ENCODE measurements at regions not wholly inside any gene's neighbourhood (a gene's known extent, or its start where the extent isn't known, plus 50 kb on each side); places are given as distances from the start of the nearest gene placed in this dataset.

DNA sequence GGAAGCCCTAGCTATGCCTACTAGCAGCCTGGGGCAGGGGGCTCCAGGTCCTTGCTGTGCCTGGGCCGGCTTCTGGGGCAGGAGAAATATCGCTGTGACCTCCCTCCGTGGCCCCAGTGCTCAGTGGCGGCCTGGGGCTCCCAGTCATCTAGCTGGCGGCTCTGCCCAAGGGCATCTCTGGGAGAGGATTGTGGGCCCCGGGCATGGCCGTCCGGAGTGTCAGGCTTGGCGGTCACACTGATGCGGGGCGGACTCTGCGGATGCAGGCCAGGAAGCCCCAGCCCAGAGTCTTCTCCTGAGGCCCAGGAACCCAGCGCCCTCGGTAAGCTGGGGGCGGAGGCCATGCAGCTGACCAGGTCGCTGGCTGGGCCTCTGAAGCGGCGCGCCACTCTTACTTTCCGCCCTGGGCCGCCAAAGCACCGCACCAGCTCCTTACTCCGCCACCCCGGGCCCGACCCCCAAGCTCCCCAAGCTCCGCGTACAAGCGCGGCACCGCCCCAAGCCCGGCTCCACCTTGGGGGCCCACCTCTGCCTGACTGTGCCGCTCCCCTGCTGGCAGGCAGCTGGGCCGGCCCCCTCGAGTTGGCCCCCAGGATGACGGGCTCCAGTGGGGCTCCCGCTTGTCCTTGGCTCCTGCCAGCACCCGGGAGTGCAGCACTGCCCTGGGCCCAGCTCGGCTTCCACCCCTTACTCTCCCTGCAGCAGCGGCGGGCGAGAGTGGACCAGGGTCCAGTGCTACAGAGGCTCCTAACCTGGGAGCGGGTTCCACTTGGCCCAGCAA is 720.0 kb downstream of the PCDH18 start:
- no peak for DNase-seq

DNA sequence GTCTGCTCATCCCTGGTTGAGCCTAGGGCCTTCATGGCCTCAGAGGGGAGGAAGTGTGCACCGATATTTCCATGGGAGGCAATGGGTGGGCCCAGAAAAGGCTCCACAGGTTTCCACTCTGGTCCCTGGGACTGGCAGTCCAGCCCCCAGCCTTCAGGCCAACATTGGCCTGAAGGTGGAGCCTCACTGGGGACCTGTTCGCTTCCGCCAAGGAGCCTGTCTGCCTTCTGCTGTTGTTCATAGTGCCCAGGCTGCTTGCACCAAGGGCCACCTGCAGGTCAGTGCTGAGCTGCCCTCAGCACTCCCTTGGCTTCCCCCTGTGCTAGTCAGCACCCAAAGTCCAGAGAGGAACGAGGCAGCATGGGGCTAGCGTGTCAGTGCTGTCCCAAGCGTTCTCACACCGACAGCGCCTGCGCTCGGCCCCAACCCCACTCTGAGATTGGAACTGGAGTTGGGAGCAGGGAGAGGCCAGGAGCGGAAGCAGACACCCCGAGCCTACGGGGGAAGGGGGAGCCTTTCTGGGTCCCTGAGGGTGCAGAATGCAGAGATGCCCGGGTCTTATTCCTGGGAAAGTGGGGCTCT is 720.7 kb downstream of the PCDH18 start:
- DNase-seq = no peak

DNA sequence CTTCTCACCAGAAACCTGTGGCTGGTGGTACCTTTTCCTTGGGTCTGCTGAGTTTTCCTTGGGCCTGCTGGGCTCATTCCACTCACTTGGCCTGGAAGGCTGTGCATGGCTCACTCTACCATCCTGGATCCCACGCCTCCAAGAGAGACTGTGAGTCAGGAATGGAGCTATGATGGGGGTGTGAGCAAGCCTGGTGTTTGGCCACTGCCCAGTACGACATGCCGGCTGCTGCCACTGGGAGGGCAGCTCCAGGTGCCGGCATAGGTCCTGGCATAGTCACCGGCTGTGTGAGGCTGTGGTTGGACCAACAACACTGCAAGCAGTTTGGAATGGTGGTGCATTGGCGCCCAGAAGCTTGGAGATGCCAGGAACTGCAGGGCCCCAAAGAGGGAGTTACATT is 721.7 kb downstream of the PCDH18 start:
- no peak for DNase-seq

DNA sequence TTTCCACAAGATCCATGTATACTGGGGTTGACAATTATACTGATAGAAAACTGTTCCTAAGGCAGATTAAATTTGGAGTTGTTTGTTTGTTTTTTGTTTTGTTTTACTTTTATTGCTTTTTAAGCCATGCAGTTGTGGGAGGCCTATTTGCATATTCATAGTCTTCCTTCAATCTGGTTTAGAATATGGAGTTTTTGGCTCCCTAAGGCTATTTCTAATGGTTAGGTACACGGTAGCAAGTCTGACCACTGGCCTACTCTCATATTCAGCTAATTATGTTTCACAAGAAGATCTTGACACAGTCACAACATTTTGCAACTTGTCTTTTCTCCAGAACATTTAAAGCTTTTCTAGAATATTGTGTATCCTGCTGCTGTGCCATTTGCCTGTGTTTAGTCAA is 725.5 kb downstream of the PCDH18 start:
- no peak for DNase-seq

DNA sequence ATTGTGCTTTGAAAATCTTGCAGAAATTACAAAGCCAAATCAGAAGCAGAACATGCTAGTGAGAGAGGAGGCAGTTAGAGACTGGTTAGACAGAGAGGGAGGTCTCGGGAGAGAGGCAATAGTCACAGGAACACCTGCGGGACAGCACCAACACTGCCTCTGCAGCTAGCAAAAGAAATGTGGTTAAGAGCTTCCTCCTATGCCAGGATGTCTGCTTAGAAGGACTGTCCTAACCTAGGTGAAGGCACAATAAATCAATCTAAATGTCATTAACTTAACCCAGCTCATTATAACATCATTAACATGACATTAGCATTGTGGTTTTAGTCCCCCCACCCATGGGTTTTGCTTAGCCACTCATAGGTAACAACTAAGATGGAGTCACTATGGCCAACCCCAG is 726.7 kb downstream of the PCDH18 start:
- no peak for DNase-seq

- DNase-seq = no peak
Measured at GRCh38 chr4:136803433-136803832, 728.9 kb downstream of the PCDH18 start.

GRCh38 chr4:136800248-136800647 is 732.0 kb downstream of the PCDH18 start:
- DNase-seq = no peak

- DNase-seq = no peak
Measured at GRCh38 chr4:136796953-136797352, 735.3 kb downstream of the PCDH18 start.

DNA sequence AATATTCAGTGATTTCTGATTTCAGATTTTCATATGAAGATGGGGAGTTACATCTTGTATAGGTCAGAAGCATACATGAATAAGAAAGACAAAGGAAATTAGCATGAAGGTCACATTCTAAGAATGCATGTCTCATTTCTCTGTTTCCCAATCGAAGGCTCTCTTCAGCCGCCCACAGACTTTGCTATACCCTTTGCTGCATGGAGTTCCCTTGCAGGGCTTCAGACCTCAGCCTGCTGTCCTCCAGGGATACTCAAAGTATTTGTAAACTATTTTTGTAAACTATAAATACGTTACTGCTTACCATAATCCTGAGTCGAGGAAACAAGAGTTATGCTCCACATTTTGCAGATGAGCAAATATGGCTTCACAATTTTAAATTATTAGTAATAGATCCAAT is 738.4 kb downstream of the PCDH18 start:
- DNase-seq = no peak

GRCh38 chr4:136784326-136784725 is 748.0 kb downstream of the PCDH18 start:
- DNase-seq = no peak

DNA sequence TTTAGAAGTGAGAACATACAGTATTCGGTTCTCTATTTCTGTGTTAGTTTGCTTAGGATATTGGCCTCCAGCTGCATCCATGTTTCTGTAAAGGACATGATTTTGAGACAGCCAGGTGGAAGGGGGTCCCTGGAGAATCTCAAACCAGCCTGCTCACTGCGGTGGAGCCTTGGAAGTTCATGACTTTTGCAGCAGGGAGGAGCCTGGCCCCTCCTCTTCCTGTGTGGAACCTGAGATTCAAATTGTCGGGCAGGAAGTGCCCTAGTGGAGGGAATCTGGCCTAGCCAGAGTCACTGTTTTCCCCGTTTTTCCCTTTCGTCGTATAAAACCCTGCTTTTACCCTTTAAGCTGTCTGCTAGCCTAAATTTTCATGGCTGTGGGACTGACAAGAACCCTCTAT is 762.6 kb downstream of the PCDH18 start:
- no peak for DNase-seq

- DNase-seq = no peak
Measured at GRCh38 chr4:136768925-136769275, 763.4 kb downstream of the PCDH18 start.

DNA sequence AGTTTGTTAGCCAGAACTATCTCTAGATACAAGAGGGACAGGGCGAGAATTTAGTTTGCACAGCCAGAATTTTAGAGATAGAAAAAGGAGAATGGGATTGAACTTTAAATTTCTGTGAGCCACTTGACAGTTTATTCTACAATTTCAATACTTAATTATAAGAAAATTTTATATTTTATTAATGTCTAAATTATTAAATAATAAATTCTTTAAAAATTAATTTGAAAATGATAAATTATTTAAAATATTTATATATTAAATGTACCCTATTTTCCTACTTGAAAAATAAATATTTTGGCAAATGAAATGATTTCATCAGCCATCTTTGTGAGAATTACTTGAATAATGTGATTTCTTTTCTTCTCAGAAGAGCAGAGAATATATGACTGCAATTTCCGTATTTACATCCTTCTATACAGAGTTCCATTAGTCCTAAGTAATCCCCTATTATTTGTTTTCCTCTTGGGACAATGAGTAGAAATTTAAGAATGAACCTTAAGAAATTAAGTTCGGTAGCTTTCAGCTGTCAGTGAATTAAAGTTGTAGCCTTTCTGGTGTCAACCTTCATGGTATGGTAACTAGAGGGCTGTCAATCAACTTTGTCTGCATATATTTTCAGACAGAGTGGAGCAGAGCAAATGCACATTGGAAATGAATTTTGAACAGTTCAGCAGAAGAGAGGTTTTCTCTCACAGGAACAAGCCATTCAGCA is 763.9 kb downstream of the PCDH18 start:
- no peak for DNase-seq

DNA sequence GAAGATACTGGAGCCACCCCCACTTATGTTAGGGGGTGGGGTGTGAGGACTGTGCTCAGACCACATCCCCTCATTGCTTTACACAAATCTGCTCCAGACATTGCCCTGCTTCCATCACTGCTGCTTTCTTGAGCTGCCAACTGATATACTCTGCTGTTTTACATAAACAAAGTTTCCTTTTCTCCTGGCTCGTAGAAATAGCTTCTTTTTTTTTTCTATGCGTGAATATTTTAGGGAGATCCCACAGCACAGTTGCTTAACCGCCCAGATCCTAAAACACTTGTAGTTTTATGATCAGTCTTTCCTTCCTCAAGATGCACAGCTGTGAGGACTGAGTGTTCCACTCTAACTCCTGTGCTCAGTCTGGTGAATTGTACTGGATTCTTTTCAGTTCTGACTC is 768.4 kb downstream of the PCDH18 start:
- DNase-seq = no peak

DNA sequence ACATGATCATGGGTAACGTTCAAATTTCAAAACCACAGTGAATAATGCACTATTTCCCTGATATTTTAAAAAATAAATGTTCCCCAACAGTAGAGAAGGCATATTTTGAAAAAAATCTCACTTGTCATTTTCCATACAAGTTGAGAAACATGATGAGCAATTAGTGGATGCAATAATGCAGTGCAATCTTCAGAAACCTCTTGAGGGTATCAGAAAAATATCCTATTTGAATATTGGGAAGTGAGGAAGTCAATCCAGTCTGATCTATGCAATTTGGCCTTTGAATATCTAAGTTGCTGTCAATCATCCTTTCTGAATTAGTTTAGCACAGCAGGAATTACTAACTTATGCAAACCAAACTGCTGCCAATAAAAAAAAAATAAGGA is 776.8 kb downstream of the PCDH18 start:
- no peak for DNase-seq

DNA sequence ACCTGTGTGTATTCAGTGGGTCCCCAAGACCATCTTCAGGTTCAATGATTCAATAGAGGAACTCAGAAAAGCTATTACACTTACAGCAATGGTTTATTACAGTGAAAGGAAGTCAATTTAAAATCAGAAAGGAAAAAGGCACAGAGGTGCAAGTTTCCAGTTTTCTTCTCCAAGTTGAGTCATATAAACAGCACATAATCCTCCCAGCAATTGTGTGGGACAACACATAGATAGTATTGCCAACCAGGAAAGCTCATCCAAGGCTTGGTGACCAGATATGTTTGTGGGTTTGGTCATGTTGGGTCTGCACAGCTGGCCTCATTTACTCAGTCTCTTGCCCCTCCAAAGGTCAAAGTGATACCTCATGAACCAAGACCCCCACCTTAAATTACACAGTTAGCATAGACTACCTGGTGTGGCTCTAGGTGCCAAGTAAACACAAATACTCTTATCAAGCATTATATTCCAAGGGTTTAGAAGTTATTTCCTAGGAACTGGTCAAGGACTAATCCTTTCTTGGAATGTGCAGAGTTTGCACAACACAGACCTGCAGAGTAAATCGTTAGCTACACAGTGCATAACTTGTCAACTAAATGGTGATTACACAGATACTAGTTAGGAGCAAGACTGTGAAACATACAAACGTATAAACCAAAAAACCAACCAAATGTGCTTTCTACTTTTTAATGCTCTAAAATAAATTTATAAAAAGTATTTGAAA is 777.3 kb downstream of the PCDH18 start:
- DNase-seq = no peak

DNA sequence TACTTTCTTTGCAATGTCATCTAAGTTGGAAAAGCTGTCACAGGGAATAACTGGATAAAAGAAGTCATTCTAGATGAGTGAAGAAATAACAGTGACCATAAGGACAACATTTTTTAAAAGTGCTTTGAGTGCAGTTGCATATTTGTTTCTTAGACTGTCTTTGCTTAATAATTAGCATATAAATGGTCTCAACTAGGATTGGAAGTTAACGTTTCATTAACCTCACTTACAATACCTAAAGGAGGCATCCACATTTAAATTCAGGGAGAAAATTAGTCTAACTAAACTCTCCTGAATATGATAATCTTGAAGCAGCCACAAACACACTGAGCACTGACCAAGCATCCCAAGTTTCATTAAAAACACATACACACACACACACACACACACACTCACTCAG is 780.7 kb downstream of the PCDH18 start:
- DNase-seq = no peak

DNA sequence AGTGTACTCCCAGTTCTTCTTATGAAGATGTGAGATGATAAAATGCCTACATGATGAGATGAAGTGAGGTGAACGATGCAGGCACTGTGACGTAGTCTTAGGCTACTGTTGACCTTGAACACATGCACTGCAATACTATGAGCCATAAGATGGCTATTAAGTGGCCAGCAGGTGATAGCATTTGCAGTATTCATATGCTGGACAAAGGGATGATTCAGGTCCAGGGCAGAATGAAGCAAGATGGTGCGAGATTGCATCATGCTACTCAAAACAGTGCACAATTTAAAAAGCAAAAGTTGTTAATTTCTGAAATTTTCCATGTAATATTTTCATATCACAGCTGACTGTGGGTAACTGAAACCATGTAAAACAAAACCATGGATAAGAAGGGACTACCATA is 781.4 kb downstream of the PCDH18 start:
- DNase-seq = no peak

- no peak for DNase-seq
Measured at GRCh38 chr4:136749989-136750388, 782.3 kb downstream of the PCDH18 start.

DNA sequence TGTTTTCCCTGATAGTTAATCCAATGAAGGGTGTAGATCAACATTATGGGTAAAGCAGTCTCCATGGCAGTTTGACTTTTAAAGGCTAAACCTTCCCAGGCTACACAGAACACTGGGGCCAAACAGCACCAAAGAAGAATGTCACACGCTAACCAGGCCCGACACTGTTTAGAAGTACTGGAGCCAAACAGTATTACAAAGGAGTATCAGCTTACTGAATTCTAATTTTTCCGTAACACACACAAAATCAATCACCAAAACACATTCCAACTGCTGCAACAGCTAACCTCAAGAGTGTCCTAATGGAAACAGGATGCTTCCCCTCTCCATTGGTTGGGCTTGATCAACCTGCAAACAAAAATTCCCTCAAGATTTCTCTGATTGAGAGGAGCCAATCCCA is 783.5 kb downstream of the PCDH18 start:
- no peak for DNase-seq

GRCh38 chr4:136748165-136748564 is 784.1 kb downstream of the PCDH18 start:
- no peak for DNase-seq

DNA sequence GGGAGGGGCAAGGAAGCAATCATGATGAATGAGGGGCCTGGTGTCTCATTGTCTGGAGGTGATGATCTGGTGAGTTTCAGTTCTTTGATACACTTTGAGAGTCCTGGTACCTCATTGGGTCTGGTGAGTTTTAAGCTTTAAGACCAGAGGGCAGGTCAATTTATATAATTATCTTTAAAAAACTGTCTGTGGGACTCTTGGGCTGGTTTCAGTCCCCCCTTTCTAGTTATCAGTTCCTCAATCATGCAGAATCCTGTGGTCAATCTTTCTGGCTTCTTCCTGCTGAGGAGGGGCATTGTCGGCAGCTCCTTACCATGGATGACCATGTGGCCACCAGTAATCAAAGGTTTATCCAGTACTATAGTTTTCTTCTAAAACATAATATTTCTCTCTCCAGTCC is 789.1 kb downstream of the PCDH18 start:
- no peak for DNase-seq

DNA sequence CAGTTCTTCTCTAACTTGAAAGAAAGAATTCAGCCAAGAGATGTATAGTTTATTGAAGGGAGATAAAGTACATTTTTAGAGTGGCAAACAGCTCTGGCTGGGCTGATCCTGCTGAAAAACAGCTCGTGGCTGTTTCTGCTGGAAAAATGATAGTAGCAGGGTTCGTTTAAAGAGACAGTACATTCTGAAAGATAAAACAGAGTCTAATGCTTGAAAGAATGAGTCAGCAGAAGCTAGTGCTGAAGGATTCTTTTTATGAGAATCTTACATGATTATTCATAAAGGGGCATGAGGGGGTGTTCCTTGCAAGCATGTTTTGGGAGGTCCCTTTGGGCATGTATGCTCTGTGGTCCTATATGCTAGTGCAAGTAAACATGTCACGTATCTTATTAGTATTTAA is 790.0 kb downstream of the PCDH18 start:
- no peak for DNase-seq

GRCh38 chr4:136741468-136741867 is 790.8 kb downstream of the PCDH18 start:
- DNase-seq = no peak
